ENCODE measurements at regions not wholly inside any gene's neighbourhood (a gene's known extent, or its start where the extent isn't known, plus 50 kb on each side); places are given as distances from the start of the nearest gene placed in this dataset.

- DNase-seq (no peak), ATAC-seq (no peak)
- Histone ChIP-seq H3K9me3 (peaks cover 0 to 8% (median 0%) of the 10 kb centered on the region in 12 donors), H3K27ac (no peak overlapping the region), H3K4me3 (no peak overlapping the region), H3K36me3 (no peaks in the 10 kb centered on the region), H3K27me3 (no peaks in the 10 kb centered on the region), H3K4me1 (no peaks in the 10 kb centered on the region)
- no peak for TF ChIP-seq CTCF (IDR thresholded peaks at IDR 0.05)
- TF ChIP-seq POLR2A (IDR thresholded peaks at IDR 0.05) = no peak
- intact Hi-C loops (cut with DNase I) = loop anchor here in 2 of 10 donors (10.0 kb wide), 1 partner anchor 1158 kb away; no protein-coding TSS in a partner anchor
- WGBS, 4 donors = 50 to 66% (median 61%) methylated on average over 1 of the region's 1 CpG
Observed at GRCh38 chr3:80682951-80683350, 915.2 kb upstream of the ROBO1 start.

DNA sequence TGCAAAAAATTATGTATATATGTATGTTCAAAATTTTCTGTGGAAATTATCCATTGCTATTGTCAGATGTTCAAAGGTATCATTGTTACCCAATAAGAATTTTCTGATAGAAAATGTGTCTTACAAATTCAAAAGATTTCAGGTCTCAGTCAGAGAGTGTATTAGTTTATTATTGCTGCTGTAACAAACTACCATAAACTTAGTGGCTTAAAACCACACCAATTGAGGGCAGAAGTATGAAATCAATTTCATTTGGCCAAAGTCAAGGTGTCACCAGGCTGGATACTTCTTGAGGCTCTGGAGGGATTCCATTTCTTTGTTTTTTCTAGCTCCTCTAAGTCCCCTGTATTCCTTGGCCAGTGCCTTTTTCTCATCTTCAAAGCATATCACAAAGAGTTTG, 914.4 kb upstream of the ROBO1 start:
- H3K4me1 ChIP-seq = no peaks in the 10 kb centered on the region
- TF ChIP-seq CTCF (IDR thresholded peaks at IDR 0.05) (no peak), POLR2A (IDR thresholded peaks at IDR 0.05) (no peak)
- H3K9me3 ChIP-seq = peaks cover 0 to 8% (median 0%) of the 10 kb centered on the region in 12 donors
- DNase-seq (no peak), ATAC-seq (no peak)
- no peak overlapping the region for H3K4me3 ChIP-seq
- no peaks in the 10 kb centered on the region for H3K27me3 ChIP-seq
- intact Hi-C loops (cut with DNase I) = loop anchor here in 2 of 10 donors (10.0 kb wide), 1 partner anchor 1157 kb away; no protein-coding TSS in a partner anchor
- H3K27ac ChIP-seq = no peak overlapping the region
- H3K36me3 ChIP-seq = no peaks in the 10 kb centered on the region

DNA sequence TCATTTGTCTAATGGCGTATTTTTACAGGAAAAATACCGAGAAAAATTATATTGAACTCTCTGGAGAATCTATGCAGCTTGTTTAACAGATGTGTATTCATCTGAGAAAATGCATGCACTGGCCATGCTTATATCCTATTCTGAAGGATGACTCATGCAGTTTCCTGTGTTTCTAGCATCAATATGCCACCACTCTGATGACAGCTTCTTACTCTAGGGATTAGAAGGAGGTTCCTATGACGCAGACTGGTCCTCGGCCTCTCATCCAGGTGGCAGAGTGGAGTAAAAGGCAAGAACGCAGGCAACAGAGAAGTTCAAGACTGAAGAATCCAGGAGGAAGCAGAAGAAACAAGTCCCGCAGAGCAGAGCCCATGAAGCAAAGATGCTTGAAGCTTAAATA, 910.0 kb upstream of the ROBO1 start:
- no peaks in the 10 kb centered on the region for H3K4me1 ChIP-seq
- H3K9me3 ChIP-seq = peaks cover 0 to 7% (median 0%) of the 10 kb centered on the region in 12 donors
- 36 to 52% (median 43%) methylated on average over 6 of the region's 6 CpGs for WGBS, 4 donors
- DNase-seq (no peak), ATAC-seq (no peak)
- H3K27me3 ChIP-seq = no peaks in the 10 kb centered on the region
- no peak overlapping the region for H3K27ac ChIP-seq
- no peaks in the 10 kb centered on the region for H3K36me3 ChIP-seq
- TF ChIP-seq CTCF (IDR thresholded peaks at IDR 0.05) (no peak), POLR2A (IDR thresholded peaks at IDR 0.05) (no peak)
- H3K4me3 ChIP-seq = no peak overlapping the region
- intact Hi-C loops (cut with DNase I) = no loop called here

DNA sequence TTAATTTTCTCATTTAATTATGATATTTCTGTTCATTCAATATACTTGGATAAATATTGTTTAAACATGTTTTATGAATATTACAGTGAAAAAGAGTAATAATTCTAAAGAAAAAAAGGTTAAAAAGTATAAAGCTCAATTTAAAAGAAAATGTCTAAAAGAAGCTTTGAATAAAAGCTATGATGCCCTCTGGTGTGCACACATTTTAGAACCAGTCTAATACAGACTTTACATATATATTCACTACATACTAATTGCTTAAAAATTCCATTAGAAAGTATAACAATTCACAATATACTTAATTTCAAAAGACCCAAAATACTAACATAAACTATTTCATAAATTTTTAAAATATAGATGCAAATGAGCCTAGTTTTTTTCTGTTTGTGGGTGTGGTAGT, 909.1 kb upstream of the ROBO1 start:
- TF ChIP-seq POLR2A (IDR thresholded peaks at IDR 0.05) = no peak
- no peak for TF ChIP-seq CTCF (IDR thresholded peaks at IDR 0.05)
- Histone ChIP-seq H3K9me3 (no peaks in the 10 kb centered on the region), H3K36me3 (no peaks in the 10 kb centered on the region)

More for the DNA sequence above, 909.1 kb upstream of the ROBO1 start:
- Histone ChIP-seq H3K4me3 (no peak overlapping the region), H3K27ac (no peak overlapping the region), H3K27me3 (no peaks in the 10 kb centered on the region), H3K4me1 (no peaks in the 10 kb centered on the region)
- ATAC-seq (no peak), DNase-seq (no peak)
- intact Hi-C loops (cut with DNase I) = no loop called here

Data from heart left ventricle (tissue), 16 donors.